Spleen (tissue), 7 donors: ENCODE measurements at regions not wholly inside any gene's neighbourhood (a gene's known extent, or its start where the extent isn't known, plus 50 kb on each side); places are given as distances from the start of the nearest gene placed in this dataset.

Source experiments
- CTCF ChIP-seq, 11 experiments: fragments of 200-600 bp in 7 of 11; fragments of 450-650 bp in 4 of 11; sonication (generic) in 4 of 11; IDR thresholded peaks in 8 of 11; conservative IDR thresholded peaks in 3 of 11; 1 replicate in 7 of 11; 2 replicates in 4 of 11; pipeline versions ENCODE4 v1.4.0 to v1.8.0; 2016 to 2021; ENCODE audit warnings: antibody characterized with exemption in 11 of 11, inconsistent platforms in 4 of 11, mild to moderate bottlenecking in 1 of 11
- POLR2A ChIP-seq, 3 donors: fragments of 450-650 bp; IDR thresholded peaks; one replicate each; pipeline ENCODE4 v1.5.1; 2017; ENCODE audit warnings: antibody characterized with exemption in 3 of 3, mild to moderate bottlenecking in 1 of 3
- donor health status: DM: no; HTN: no; CAD: no; lungs with moderate emphysema.
- donor health status: DM: no; HTN: no; CAD: no.
- donor health status: DM: no; HTN: no; CAD: no.

- TF ChIP-seq CTCF (IDR thresholded peaks at IDR 0.05 in 8 of 11, conservative IDR thresholded peaks at IDR 0.05 in 3 of 11) (no peak), POLR2A (IDR thresholded peaks at IDR 0.05) (no peak)
These were observed 243.9 kb downstream of the ICE1 start for GRCh38 chr5:5666369-5666768.
